H9 (cell line): ENCODE measurements at regions not wholly inside any gene's neighbourhood (a gene's known extent, or its start where the extent isn't known, plus 50 kb on each side); places are given as distances from the start of the nearest gene placed in this dataset.

Source experiments
- DNase-seq: peaks from one replicate; pipeline ENCODE4 v3.0.0-alpha.2; 2017
- H2AFZ ChIP-seq: one replicate; pipeline ENCODE4 v1.6.1; 2013; ENCODE audit warnings: mild to moderate bottlenecking, low read length, control low read depth, moderate library complexity
- H2AK5ac ChIP-seq: 2 replicates; pipeline ENCODE4 v1.6.1; 2013; ENCODE audit warnings: low read length, control low read depth, mixed read lengths; ENCODE audit not compliant: insufficient read length
- H2BK120ac ChIP-seq: one replicate; pipeline ENCODE4 v1.6.1; 2013; ENCODE audit warnings: low read depth, mild to moderate bottlenecking, low read length, control low read depth, inconsistent platforms; ENCODE audit not compliant: poor library complexity, severe bottlenecking
- H2BK12ac ChIP-seq: 2 replicates; pipeline ENCODE4 v1.6.1; 2013; ENCODE audit warnings: low read length, control low read depth, mixed read lengths, low read depth; ENCODE audit not compliant: insufficient read length
- H2BK15ac ChIP-seq: 2 replicates; pipeline ENCODE4 v1.6.1; 2013; ENCODE audit warnings: low read depth, low read length, control low read depth
- H2BK20ac ChIP-seq: one replicate; pipeline ENCODE4 v1.6.1; 2013; ENCODE audit warnings: low read depth, mild to moderate bottlenecking, low read length, control low read depth, inconsistent platforms; ENCODE audit not compliant: poor library complexity, severe bottlenecking
- H2BK5ac ChIP-seq: 2 replicates; pipeline ENCODE4 v1.6.1; 2013; ENCODE audit warnings: low read length, control low read depth, mixed read lengths; ENCODE audit not compliant: insufficient read length
- H3K14ac ChIP-seq: 2 replicates; pipeline ENCODE4 v1.6.1; 2013; ENCODE audit warnings: low read length, control low read depth; ENCODE audit not compliant: insufficient read depth
- H3K18ac ChIP-seq: 2 replicates; pipeline ENCODE4 v1.6.1; 2013; ENCODE audit warnings: low read depth, mild to moderate bottlenecking, mixed read lengths, low read length, control low read depth; ENCODE audit not compliant: insufficient read length
- H3K23ac ChIP-seq: 2 replicates; pipeline ENCODE4 v1.6.1; 2013; ENCODE audit warnings: low read length, control low read depth, mixed read lengths, low read depth; ENCODE audit not compliant: insufficient read length
- H3K23me2 ChIP-seq: 2 replicates; pipeline ENCODE4 v1.6.1; 2013; ENCODE audit warnings: low read depth, mild to moderate bottlenecking, mixed read lengths, low read length, control low read depth; ENCODE audit not compliant: insufficient read length, poor library complexity, severe bottlenecking
- H3K27ac ChIP-seq: 2 replicates; pipeline ENCODE4 v1.5.1; 2013; ENCODE audit warnings: low read length, control low read depth, mixed read lengths, low read depth; ENCODE audit not compliant: insufficient read length
- H3K27me3 ChIP-seq: 2 replicates; pipeline ENCODE4 v1.6.1; 2013; ENCODE audit warnings: low read length, control low read depth, inconsistent platforms; ENCODE audit not compliant: insufficient read depth
- H3K4ac ChIP-seq: 2 replicates; pipeline ENCODE4 v1.6.1; 2013; ENCODE audit warnings: low read depth, mild to moderate bottlenecking, control low read depth, inconsistent platforms, low read length, moderate library complexity
- H3K4me1 ChIP-seq: 2 replicates; pipeline ENCODE4 v1.6.1; 2013; ENCODE audit warnings: low read length, control low read depth, inconsistent platforms; ENCODE audit not compliant: insufficient read depth
- H3K4me2 ChIP-seq: 2 replicates; pipeline ENCODE4 v1.6.1; 2013; ENCODE audit warnings: low read length, control low read depth, mixed read lengths; ENCODE audit not compliant: insufficient read length, insufficient read depth
- H3K56ac ChIP-seq: 2 replicates; pipeline ENCODE4 v1.6.1; 2013; ENCODE audit warnings: low read depth, mild to moderate bottlenecking, mixed read lengths, low read length, control low read depth; ENCODE audit not compliant: insufficient read length
- H3K79me1 ChIP-seq: 2 replicates; pipeline ENCODE4 v1.6.1; 2013; ENCODE audit warnings: low read depth, mild to moderate bottlenecking, moderate library complexity, low read length, control low read depth, inconsistent platforms; ENCODE audit not compliant: insufficient read depth, poor library complexity, severe bottlenecking
- H3K79me2 ChIP-seq: 2 replicates; pipeline ENCODE4 v1.6.1; 2013; ENCODE audit warnings: low read length, control low read depth, inconsistent platforms; ENCODE audit not compliant: insufficient read depth
- H3K9ac ChIP-seq: 2 replicates; pipeline ENCODE4 v1.6.1; 2013; ENCODE audit warnings: low read length, control low read depth, mixed read lengths; ENCODE audit not compliant: insufficient read length; ENCODE audit errors: extremely low read depth
- H3K9me3 ChIP-seq: one replicate; pipeline ENCODE4 v1.6.1; 2013; ENCODE audit warnings: low read depth, low read length, inconsistent platforms; ENCODE audit not compliant: control insufficient read depth
- H3T11ph ChIP-seq: one replicate; pipeline ENCODE4 v1.6.1; 2013; ENCODE audit warnings: mild to moderate bottlenecking, low read length, control low read depth, inconsistent platforms
- H4K20me1 ChIP-seq: one replicate; pipeline ENCODE4 v1.6.1; 2013; ENCODE audit not compliant: control insufficient read depth, insufficient read length, insufficient read depth
- H4K5ac ChIP-seq: 2 replicates; pipeline ENCODE4 v1.6.1; 2013; ENCODE audit warnings: low read depth, mild to moderate bottlenecking, mixed read lengths, low read length, control low read depth; ENCODE audit not compliant: insufficient read length
- H4K8ac ChIP-seq: replicated peaks from 2 replicates; pipeline ENCODE4 v1.6.1; 2013; ENCODE audit warnings: low read length, control low read depth, mixed read lengths, low read depth; ENCODE audit not compliant: insufficient read length
- H4K91ac ChIP-seq: 2 replicates; pipeline ENCODE4 v1.6.1; 2013; ENCODE audit warnings: low read depth, mild to moderate bottlenecking, moderate library complexity, mixed read lengths, low read length, control low read depth; ENCODE audit not compliant: insufficient read length
- H3K27ac Mint-ChIP-seq, 3 experiments: 2 replicates in 2 of 3; 3 replicates in 1 of 3; pipeline ENCODE4 v1.8.0; 2020 to 2021; ENCODE audit warnings: mixed read lengths in 3 of 3, mild to moderate bottlenecking in 1 of 3, moderate library complexity in 1 of 3
- H3K27me3 Mint-ChIP-seq: 2 replicates; pipeline ENCODE4 v1.8.0; 2021; ENCODE audit warnings: low read depth, mild to moderate bottlenecking, moderate library complexity, mixed read lengths
- H3K36me3 Mint-ChIP-seq, 3 experiments: 2 replicates in 2 of 3; 3 replicates in 1 of 3; pipeline ENCODE4 v1.8.0; 2020 to 2021; ENCODE audit warnings: low read depth in 3 of 3, mixed read lengths in 3 of 3; ENCODE audit not compliant: insufficient read depth in 1 of 3
- H3K4me1 Mint-ChIP-seq, 2 experiments: 2 replicates each; pipeline ENCODE4 v1.8.0; 2020; ENCODE audit warnings: mixed read lengths in 2 of 2
- H3K4me3 Mint-ChIP-seq, 2 experiments: 2 replicates in 1 of 2; 3 replicates in 1 of 2; pipeline ENCODE4 v1.8.0; 2020 to 2021; ENCODE audit warnings: mild to moderate bottlenecking in 2 of 2, mixed read lengths in 2 of 2, moderate library complexity in 1 of 2
- H3K9me3 Mint-ChIP-seq, 2 experiments: 2 replicates in 1 of 2; 3 replicates in 1 of 2; pipeline ENCODE4 v1.8.0; 2020; ENCODE audit warnings: mild to moderate bottlenecking in 2 of 2, mixed read lengths in 2 of 2, moderate library complexity in 1 of 2
- CTCF ChIP-seq: fragments of 200-600 bp; sonication (generic); conservative IDR thresholded peaks from 3 replicates; pipeline ENCODE4 v1.8.0; 2021; ENCODE audit warnings: antibody characterized with exemption, mild to moderate bottlenecking
- WGBS: extraction: QIAGEN DNeasy Blood & Tissue Kit; methylation state at CpG from one replicate; pipeline ENCODE4 v1.1.7; 2013; ENCODE audit warnings: missing lambda C conversion rate, low lambda C conversion rate, mixed read lengths; ENCODE audit not compliant: insufficient read length; ENCODE audit errors: extremely low coverage; 5-methylcytosine and 5-hydroxymethylcytosine counted together

- no peak overlapping the region for H4K91ac ChIP-seq
These were observed 313.6 kb upstream of the PODXL start for GRCh38 chr7:131869986-131870385.

More at GRCh38 chr7:131869986-131870385, 313.6 kb upstream of the PODXL start:
- no peaks in the 10 kb centered on the region for H4K20me1 ChIP-seq
- H3K27ac ChIP-seq, result no peak overlapping the region
- H3K27me3 Mint-ChIP-seq, result peaks cover 23% of the 10 kb centered on the region
- H4K5ac ChIP-seq, result no peak overlapping the region
- H2BK15ac ChIP-seq, result no peak overlapping the region
- no peak overlapping the region for H3K4me2 ChIP-seq
- H3K27ac Mint-ChIP-seq, result no peak overlapping the region
- H2BK20ac ChIP-seq, result no peak overlapping the region
- H3K18ac ChIP-seq, result no peak overlapping the region
- no peak overlapping the region for H3K4ac ChIP-seq
- no peak overlapping the region for H3K56ac ChIP-seq
- no CpG with 5 or more reads among the region's 1 CpG for WGBS
- H3K9me3 Mint-ChIP-seq, result no peaks in the 10 kb centered on the region
- H2BK5ac ChIP-seq, result no peak overlapping the region
- no peak overlapping the region for H2BK12ac ChIP-seq
- no peaks in the 10 kb centered on the region for H3K79me2 ChIP-seq
- no peak overlapping the region for H4K8ac ChIP-seq
- no peaks in the 10 kb centered on the region for H3K23me2 ChIP-seq
- H3K9ac ChIP-seq, result no peak overlapping the region
- H3K14ac ChIP-seq, result no peak overlapping the region
- no peak overlapping the region for H3T11ph ChIP-seq
- no peaks in the 10 kb centered on the region for H3K9me3 ChIP-seq
- no peaks in the 10 kb centered on the region for H3K79me1 ChIP-seq
- H3K4me3 Mint-ChIP-seq, result no peak overlapping the region
- TF ChIP-seq CTCF, result no peak
- no peaks in the 10 kb centered on the region for H3K4me1 ChIP-seq
- DNase-seq, result no peak
- no peak overlapping the region for H2AK5ac ChIP-seq
- no peaks in the 10 kb centered on the region; a peak in 2 of 7 replicates for H3K36me3 Mint-ChIP-seq
- H2BK120ac ChIP-seq, result no peak overlapping the region
- H2AFZ ChIP-seq, result no peak overlapping the region
- no peaks in the 10 kb centered on the region for H3K27me3 ChIP-seq
- H3K4me1 Mint-ChIP-seq, result no peaks in the 10 kb centered on the region
- no peak overlapping the region for H3K23ac ChIP-seq
